ENCODE measurements at regions not wholly inside any gene's neighbourhood (a gene's known extent, or its start where the extent isn't known, plus 50 kb on each side); places are given as distances from the start of the nearest gene placed in this dataset.

GRCh38 chr2:239516954-239517305 is 116.1 kb upstream of the HDAC4 start:
- TF ChIP-seq, protein P1, sequence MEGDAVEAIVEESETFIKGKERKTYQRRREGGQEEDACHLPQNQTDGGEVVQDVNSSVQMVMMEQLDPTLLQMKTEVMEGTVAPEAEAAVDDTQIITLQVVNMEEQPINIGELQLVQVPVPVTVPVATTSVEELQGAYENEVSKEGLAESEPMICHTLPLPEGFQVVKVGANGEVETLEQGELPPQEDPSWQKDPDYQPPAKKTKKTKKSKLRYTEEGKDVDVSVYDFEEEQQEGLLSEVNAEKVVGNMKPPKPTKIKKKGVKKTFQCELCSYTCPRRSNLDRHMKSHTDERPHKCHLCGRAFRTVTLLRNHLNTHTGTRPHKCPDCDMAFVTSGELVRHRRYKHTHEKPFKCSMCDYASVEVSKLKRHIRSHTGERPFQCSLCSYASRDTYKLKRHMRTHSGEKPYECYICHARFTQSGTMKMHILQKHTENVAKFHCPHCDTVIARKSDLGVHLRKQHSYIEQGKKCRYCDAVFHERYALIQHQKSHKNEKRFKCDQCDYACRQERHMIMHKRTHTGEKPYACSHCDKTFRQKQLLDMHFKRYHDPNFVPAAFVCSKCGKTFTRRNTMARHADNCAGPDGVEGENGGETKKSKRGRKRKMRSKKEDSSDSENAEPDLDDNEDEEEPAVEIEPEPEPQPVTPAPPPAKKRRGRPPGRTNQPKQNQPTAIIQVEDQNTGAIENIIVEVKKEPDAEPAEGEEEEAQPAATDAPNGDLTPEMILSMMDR (conservative IDR thresholded peaks at IDR 0.05 in 1 of 2, IDR thresholded peaks at IDR 0.05 in 1 of 2; ENCODE audit: low read depth in 1 of 2, low read length in 2 of 2): no peak
- TF ChIP-seq EZH2 (IDR thresholded peaks at IDR 0.05; ENCODE audit: low read length, missing control alignments): no peak
